Activated CD4-positive, CD25-positive, alpha-beta regulatory T cell (primary cell): ENCODE measurements at regions not wholly inside any gene's neighbourhood (a gene's known extent, or its start where the extent isn't known, plus 50 kb on each side); places are given as distances from the start of the nearest gene placed in this dataset.
"Not testable (repeated sequence)": the region's sequence is repeated elsewhere in the genome, so short reads cannot be mapped to it uniquely, and the experiment has no call there.

Experiments
- DNase-seq, 4 experiments: peaks; one replicate each; lab custom pipeline; 2025; lab: John Stamatoyannopoulos, UW

GRCh38 chr9:109976303-109976702 is 196.3 kb downstream of the PALM2AKAP2 start:
- DNase-seq, result no peak

- no peak for DNase-seq
Observed at GRCh38 chr9:109977521-109977920, 197.5 kb downstream of the PALM2AKAP2 start.

- DNase-seq, result no peak
Observed at GRCh38 chr9:109981091-109981490, 201.1 kb downstream of the PALM2AKAP2 start.

- no peak for DNase-seq
Observed at GRCh38 chr9:109986521-109986991, 206.6 kb downstream of the PALM2AKAP2 start.

GRCh38 chr9:109989296-109989695 is 209.3 kb downstream of the PALM2AKAP2 start:
- DNase-seq, result no peak

GRCh38 chr9:109990541-109990940 is 210.5 kb downstream of the PALM2AKAP2 start:
- DNase-seq, result no peak

GRCh38 chr9:109992293-109992692 is 212.3 kb downstream of the PALM2AKAP2 start:
- DNase-seq, result no peak

- no peak for DNase-seq
Observed at GRCh38 chr9:109993250-109993978, 213.4 kb downstream of the PALM2AKAP2 start.

- no peak for DNase-seq
Observed at GRCh38 chr9:109994141-109994540, 213.8 kb downstream of the C9orf152 start.

- no peak for DNase-seq
Observed at GRCh38 chr9:109996936-109997580, 210.9 kb downstream of the C9orf152 start.

GRCh38 chr9:109997682-109998081 is 210.3 kb downstream of the C9orf152 start:
- DNase-seq, result no peak

- peak in 2 of 4 experiments; percentile 23 to 53 for DNase-seq
Observed at GRCh38 chr9:110005521-110005920, 202.4 kb downstream of the C9orf152 start.

GRCh38 chr9:110006657-110007056 is 201.3 kb downstream of the C9orf152 start:
- no peak for DNase-seq

GRCh38 chr9:110007477-110008270 is 200.3 kb downstream of the C9orf152 start:
- no peak for DNase-seq

GRCh38 chr9:110008663-110009062 is 199.3 kb downstream of the C9orf152 start:
- DNase-seq, result no peak

GRCh38 chr9:110011628-110012320 is 196.2 kb downstream of the C9orf152 start:
- no peak for DNase-seq

- DNase-seq, result no peak
Observed at GRCh38 chr9:110013064-110013463, 194.9 kb downstream of the C9orf152 start.

- no peak for DNase-seq
Observed at GRCh38 chr9:110015759-110016158, 192.2 kb downstream of the C9orf152 start.

GRCh38 chr9:110016340-110016739 is 191.6 kb downstream of the C9orf152 start:
- DNase-seq, result no peak

GRCh38 chr9:110020216-110020615 is 187.7 kb downstream of the C9orf152 start:
- not testable (repeated sequence) for DNase-seq

- no peak for DNase-seq
Observed at GRCh38 chr9:110021891-110022290, 186.1 kb downstream of the C9orf152 start.

- not testable (repeated sequence) for DNase-seq
Observed at GRCh38 chr9:110023221-110023620, 184.7 kb downstream of the C9orf152 start.
